OCI-M2 (cell line): ENCODE measurements at regions not wholly inside any gene's neighbourhood (a gene's known extent, or its start where the extent isn't known, plus 50 kb on each side); places are given as distances from the start of the nearest gene placed in this dataset.
"Not testable (repeated sequence)": the region's sequence is repeated elsewhere in the genome, so short reads cannot be mapped to it uniquely, and the experiment has no call there.

Experiments
- DNase-seq: peaks from one replicate; lab custom pipeline; 2025; ENCODE audit not compliant: unreplicated experiment; lab: John Stamatoyannopoulos, UW

- no peak for DNase-seq
These were observed 731.0 kb downstream of the SLITRK1 start for GRCh38 chr13:83151308-83151660.

GRCh38 chr13:83150616-83151307, 731.5 kb downstream of the SLITRK1 start:
- no peak for DNase-seq

DNA sequence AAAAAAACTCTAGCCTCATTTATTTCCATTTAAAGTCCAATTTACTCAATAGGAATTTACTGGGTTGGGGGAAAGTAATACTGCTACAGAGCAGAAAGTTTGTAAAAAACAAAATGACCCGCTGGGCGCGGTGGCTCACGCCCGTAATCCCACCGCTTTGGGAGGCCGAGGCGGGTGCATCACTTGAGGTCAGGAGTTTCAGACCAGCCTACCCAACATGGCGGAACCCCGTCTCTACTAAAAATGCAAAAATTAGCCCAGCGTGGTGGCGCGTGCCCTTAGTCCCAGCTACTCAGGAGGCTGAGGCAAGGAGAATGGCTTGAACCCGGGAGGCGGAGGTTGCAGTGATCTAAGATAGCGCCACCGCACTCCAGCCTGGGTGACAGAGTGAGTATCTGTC, 745.6 kb downstream of the SLITRK1 start:
- DNase-seq, result no peak

- no peak for DNase-seq
These were observed 756.5 kb downstream of the SLITRK1 start for GRCh38 chr13:83125791-83126190.

GRCh38 chr13:83121896-83122295, 760.4 kb downstream of the SLITRK1 start:
- DNase-seq, result no peak

DNA sequence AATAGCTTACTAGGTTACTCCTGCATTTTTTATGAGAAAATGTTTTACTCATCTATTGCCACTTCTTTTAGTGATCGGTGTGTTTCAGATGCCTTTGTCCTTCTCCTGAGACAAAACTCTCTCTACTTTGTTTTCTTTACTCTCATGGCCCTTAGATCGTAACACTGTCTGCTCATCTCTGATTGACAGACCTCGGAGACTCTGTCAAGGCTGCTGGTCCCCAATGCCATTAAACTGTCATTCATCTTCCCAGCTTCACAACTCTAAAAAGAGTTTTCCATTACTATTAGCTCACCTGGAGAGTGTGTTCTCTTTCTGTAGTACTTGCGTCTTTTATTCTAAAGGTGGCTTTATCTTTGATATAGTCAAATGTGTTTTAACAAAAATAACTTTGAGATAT, 765.2 kb downstream of the SLITRK1 start:
- no peak for DNase-seq

DNA sequence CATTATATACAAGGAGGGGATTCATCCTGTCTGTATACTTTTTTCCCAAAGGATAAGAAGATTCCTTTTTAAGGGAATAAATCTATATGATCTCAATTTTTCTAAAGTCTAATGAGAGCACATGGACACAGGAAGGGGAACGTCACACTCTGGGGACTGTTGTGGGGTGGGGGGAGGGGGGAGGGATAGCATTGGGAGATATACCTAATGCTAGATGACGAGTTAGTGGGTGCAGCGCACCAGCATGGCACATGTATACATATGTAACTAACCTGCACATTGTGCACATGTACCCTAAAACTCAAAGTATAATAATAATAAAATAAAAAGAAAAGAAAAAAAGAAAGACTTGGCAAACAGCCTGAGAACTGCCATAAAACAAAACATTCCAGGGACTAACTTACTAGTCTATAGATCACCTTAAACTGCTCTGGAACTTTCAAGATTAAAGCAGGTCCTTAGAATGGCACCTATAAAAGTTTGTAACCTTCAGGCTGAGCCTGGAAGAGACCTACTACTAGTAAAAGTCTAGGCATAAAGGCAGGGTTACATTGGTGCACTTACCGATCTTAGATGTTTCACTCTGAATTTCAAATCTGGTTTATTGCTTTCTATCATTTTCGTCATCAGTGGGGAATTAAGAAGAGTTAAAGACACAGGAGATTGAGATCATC, 780.6 kb downstream of the SLITRK1 start:
- not testable (repeated sequence) for DNase-seq

DNA sequence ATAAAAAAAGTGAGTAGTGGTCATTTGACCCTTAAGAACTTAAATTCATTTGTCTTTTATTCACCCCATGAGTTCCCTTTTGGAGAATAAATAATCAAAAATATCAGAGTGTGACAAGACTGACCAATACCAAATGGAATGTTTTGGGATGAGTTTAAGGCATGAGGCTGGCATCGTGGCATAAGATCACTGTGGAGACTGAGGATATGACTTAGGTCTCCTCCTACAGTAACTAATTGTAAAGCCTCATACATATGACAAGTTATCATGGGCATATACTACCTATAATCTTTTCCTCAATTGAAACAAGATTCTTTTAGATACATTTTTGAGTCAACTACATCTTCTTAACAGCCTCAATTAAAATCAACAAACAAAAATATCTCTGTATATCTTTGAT, 782.0 kb downstream of the SLITRK1 start:
- DNase-seq, result no peak

- no peak for DNase-seq
These were observed 793.4 kb downstream of the SLITRK1 start for GRCh38 chr13:83088858-83089257.

- DNase-seq, result no peak
These were observed 795.3 kb downstream of the SLITRK1 start for GRCh38 chr13:83086948-83087347.

GRCh38 chr13:83086088-83086487, 796.2 kb downstream of the SLITRK1 start:
- DNase-seq, result no peak

- DNase-seq, result no peak
These were observed 796.9 kb downstream of the SLITRK1 start for GRCh38 chr13:83085186-83085900.

GRCh38 chr13:83077499-83077898, 804.8 kb downstream of the SLITRK1 start:
- no peak for DNase-seq

DNA sequence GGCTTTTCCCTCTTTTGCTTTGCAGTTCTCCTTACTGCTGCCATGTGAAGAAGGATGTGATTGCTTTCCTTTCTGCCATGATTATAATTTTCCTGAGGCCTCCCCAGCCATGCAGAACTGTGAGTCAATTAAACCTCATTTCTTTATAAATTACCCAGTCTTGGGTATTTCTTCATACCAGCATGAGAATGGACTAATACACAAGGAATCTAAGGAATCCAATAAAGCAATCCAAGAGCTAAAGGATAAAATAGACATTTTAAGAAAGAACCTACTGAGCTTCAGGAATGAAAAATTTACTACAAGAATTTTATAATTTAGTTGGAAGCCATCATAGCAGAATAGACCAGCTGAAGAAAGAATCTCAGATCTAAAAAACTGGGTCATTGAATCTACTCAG, 808.3 kb downstream of the SLITRK1 start:
- not testable (repeated sequence) for DNase-seq

DNA sequence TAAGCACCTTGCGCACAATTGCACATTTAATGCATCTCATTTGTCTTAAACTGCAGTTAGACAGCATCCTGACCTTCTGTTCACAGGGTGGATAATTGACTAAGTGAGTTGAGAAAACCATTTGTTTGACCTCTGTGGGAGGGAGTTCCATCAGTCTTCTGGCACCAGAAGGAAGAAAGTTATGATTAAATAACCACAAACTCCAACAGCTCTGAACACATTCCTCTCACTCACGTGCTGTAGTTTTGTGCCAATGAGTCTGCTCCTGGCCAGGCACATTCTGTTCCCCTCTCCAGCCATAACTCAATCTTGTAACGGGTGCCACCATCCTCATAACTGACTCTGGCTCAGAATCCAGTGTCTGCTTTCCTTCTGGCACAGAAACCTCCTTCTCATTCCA, 817.2 kb downstream of the SLITRK1 start:
- no peak for DNase-seq

DNA sequence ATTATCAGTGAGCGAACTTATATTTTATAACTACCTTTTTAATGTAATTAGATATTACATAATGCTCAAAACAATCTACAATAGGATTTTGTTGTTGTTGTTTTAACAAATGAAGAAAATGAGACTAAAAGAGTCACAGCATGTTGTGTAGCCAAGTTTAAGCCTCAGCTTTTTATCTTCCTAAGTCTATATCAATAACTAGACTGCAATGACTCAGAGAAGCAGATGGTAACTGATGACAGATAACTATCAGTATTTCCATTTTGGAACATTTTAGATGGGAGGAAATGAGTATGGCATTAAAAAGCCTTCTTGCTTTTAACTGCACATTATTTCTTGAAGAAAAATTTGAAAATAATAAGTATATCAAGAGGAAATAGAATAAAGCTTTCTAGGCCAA, 825.2 kb downstream of the SLITRK1 start:
- no peak for DNase-seq

DNA sequence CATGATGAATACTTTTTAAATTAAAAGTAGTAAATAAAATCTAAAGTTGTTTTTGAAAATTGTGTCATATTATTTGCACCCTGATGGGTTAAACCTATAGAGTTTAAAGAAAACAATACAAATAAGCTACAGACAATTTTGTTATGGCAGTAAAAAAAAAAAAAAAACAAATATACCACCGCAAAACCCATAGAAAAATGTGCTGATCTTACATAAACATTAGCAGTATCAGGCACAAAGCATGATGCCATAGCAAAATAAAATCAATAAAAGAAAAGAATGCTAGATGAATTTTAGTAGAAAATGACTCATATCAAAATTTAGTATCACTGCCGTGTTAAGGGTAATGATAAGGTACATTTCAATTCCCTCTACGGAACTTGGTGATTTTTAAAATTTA, 826.0 kb downstream of the SLITRK1 start:
- no peak for DNase-seq

DNA sequence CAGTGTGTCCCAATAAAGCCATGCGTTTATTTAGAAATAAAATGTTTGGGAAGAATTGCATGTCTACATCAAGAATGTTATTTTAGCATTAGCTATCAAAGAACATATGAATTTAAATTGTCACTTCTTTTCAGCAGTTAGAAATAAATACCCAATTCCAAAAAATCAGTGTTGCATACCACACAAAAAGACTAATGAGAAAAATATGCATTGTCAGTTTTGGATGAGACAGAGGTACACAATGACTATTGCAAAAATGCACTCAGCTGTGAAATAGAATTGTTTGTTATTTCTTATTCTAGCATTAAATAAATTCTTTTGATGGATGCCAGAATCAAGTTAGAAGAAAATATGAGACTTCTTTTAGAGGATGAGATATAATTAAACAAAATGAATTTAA, 833.9 kb downstream of the SLITRK1 start:
- DNase-seq, result no peak

DNA sequence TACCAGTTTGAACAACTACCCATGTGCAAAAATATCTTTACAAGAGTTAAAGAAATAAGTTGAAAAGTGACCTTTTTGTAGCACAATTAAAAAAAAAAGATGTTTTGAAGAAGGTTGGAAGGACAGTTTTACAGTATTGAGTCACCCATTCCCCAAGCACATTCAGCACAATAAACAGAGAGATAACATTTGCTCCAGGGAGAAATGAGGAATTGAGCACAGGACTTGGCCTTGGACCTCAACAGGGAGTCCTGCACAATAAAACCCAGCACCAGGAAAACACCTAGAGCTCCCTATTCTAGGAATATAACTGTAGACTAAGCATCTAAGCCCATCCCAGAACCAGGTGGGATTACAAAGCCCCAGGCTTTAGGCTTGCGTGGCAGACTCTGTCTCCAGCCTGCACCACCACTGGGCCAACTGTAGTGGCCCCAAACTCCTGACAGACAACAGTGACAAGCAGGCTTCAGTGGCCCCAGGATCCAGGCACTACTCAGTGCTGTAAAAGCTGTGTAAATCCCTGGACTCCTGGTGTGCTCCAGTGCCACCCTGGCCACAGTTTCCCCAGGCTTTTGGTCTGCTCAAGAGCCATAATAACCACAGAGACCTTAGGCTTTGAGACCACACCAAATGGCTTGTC, 857.2 kb downstream of the SLITRK1 start:
- no peak for DNase-seq

- DNase-seq, result no peak
These were observed 858.0 kb downstream of the SLITRK1 start for GRCh38 chr13:83024232-83024631.

DNA sequence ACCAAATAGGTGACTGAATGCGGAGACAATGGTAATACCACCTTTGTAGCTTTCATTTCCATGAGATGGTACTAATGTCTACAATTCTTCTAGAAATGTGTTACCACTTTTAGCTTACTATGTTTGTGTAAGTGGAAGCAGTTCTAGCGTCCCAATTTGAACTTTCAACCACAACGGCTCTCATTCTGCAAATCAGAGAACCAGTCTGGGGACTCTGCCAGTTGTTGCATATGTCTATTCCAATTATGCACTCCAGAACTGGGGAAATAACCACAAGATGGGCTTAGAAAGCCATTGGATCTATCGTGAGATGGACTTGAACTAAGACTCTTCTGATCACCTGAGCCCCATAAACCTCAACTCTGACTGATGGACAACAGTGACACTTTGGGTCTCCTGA, 862.3 kb downstream of the SLITRK1 start:
- DNase-seq, result no peak

GRCh38 chr13:83009987-83010386, 872.3 kb downstream of the SLITRK1 start:
- no peak for DNase-seq
